Neuronal stem cell (in vitro differentiated cells): ENCODE measurements at regions not wholly inside any gene's neighbourhood (a gene's known extent, or its start where the extent isn't known, plus 50 kb on each side); places are given as distances from the start of the nearest gene placed in this dataset.

Experiments
- DNase-seq: peaks from one replicate; pipeline ENCODE4 v3.0.0-alpha.2; 2013; ENCODE audit warnings: low spot score
- H2AFZ ChIP-seq: one replicate; pipeline ENCODE4 v1.6.1; 2013; ENCODE audit warnings: mild to moderate bottlenecking, low read length, inconsistent platforms
- H2AK5ac ChIP-seq: 2 replicates; pipeline ENCODE4 v1.6.1; 2013; ENCODE audit warnings: low read depth, mild to moderate bottlenecking, inconsistent platforms, low read length, moderate library complexity, mixed read lengths
- H2BK120ac ChIP-seq: 2 replicates; pipeline ENCODE4 v1.6.1; 2013; ENCODE audit warnings: low read depth, mild to moderate bottlenecking, inconsistent platforms, low read length, moderate library complexity, mixed read lengths
- H2BK12ac ChIP-seq: one replicate; pipeline ENCODE4 v1.6.1; 2013; ENCODE audit warnings: low read length, inconsistent platforms
- H2BK15ac ChIP-seq: 2 replicates; pipeline ENCODE4 v1.6.1; 2013; ENCODE audit warnings: mild to moderate bottlenecking, low read length, inconsistent platforms, mixed read lengths
- H2BK5ac ChIP-seq: one replicate; pipeline ENCODE4 v1.6.1; 2013; ENCODE audit warnings: inconsistent platforms, mild to moderate bottlenecking, low read length, moderate library complexity
- H3K14ac ChIP-seq: one replicate; pipeline ENCODE4 v1.6.1; 2013; ENCODE audit warnings: low read length, inconsistent platforms
- H3K18ac ChIP-seq: 2 replicates; pipeline ENCODE4 v1.6.1; 2013; ENCODE audit warnings: low read length, inconsistent platforms
- H3K23ac ChIP-seq: 2 replicates; pipeline ENCODE4 v1.6.1; 2013; ENCODE audit warnings: low read depth, mild to moderate bottlenecking, mixed read lengths, low read length, inconsistent platforms; ENCODE audit not compliant: poor library complexity
- H3K27ac ChIP-seq: replicated peaks from 3 replicates; pipeline ENCODE4 v1.5.1; 2013; ENCODE audit warnings: low read length, inconsistent platforms
- H3K27me3 ChIP-seq, 3 experiments: 2 replicates each; pipeline ENCODE4 v1.6.1; 2013; ENCODE audit warnings: low read length in 3 of 3, mild to moderate bottlenecking in 2 of 3, inconsistent platforms in 1 of 3, low read depth in 1 of 3, mixed read lengths in 1 of 3, moderate library complexity in 1 of 3; ENCODE audit not compliant: control insufficient read depth in 3 of 3, insufficient read depth in 3 of 3
- H3K36me3 ChIP-seq, 2 donors: replicated peaks in 1 of 2; 2 replicates each; pipeline ENCODE4 v1.6.1; 2013; ENCODE audit warnings: low read length in 2 of 2; ENCODE audit not compliant: control insufficient read depth in 2 of 2, insufficient read depth in 2 of 2
- H3K4ac ChIP-seq: 2 replicates; pipeline ENCODE4 v1.6.1; 2013; ENCODE audit warnings: inconsistent platforms, mild to moderate bottlenecking, low read length, moderate library complexity
- H3K4me1 ChIP-seq, 2 donors: 1 replicate in 1 of 2; 2 replicates in 1 of 2; pipeline ENCODE4 v1.6.1; 2013; ENCODE audit warnings: low read length in 2 of 2, low read depth in 1 of 2; ENCODE audit not compliant: control insufficient read depth in 2 of 2, insufficient read depth in 1 of 2
- H3K4me2 ChIP-seq: one replicate; pipeline ENCODE4 v1.6.1; 2013; ENCODE audit warnings: mild to moderate bottlenecking, low read length, inconsistent platforms; ENCODE audit not compliant: insufficient read depth, poor library complexity, severe bottlenecking
- H3K4me3 ChIP-seq, 2 donors: 2 replicates each; pipeline ENCODE4 v1.5.1; 2013; ENCODE audit warnings: low read length in 2 of 2, mild to moderate bottlenecking in 2 of 2, inconsistent platforms in 1 of 2, moderate library complexity in 1 of 2
- H3K79me1 ChIP-seq: one replicate; pipeline ENCODE4 v1.6.1; 2013; ENCODE audit warnings: low read depth, mild to moderate bottlenecking, inconsistent platforms, low read length, moderate library complexity
- H3K9ac ChIP-seq: one replicate; pipeline ENCODE4 v1.6.1; 2013; ENCODE audit warnings: mild to moderate bottlenecking, low read depth, low read length, inconsistent platforms; ENCODE audit not compliant: poor library complexity
- H3K9me3 ChIP-seq, 2 donors: replicated peaks in 1 of 2; 2 replicates each; pipeline versions ENCODE3 to v1.6.1; 2013; ENCODE audit warnings: low read length in 2 of 2, mild to moderate bottlenecking in 2 of 2, inconsistent platforms in 1 of 2, low read depth in 1 of 2, mixed read lengths in 1 of 2, moderate library complexity in 1 of 2; ENCODE audit not compliant: control insufficient read depth in 2 of 2, insufficient read depth in 1 of 2
- H4K8ac ChIP-seq: one replicate; pipeline ENCODE4 v1.6.1; 2013; ENCODE audit warnings: low read depth, mild to moderate bottlenecking, inconsistent platforms, low read length, moderate library complexity
- H4K91ac ChIP-seq: one replicate; pipeline ENCODE4 v1.6.1; 2013; ENCODE audit warnings: low read length, low read depth, mild to moderate bottlenecking, inconsistent platforms; ENCODE audit not compliant: poor library complexity
- WGBS, 2 donors: extraction: QIAGEN DNeasy Blood & Tissue Kit; methylation state at CpG; one replicate each; pipeline ENCODE4 v1.1.7; 2013; ENCODE audit warnings: missing lambda C conversion rate in 2 of 2, mixed read lengths in 1 of 2; ENCODE audit not compliant: insufficient read length in 2 of 2, insufficient replicate concordance in 1 of 2; ENCODE audit errors: extremely low coverage in 2 of 2; 5-methylcytosine and 5-hydroxymethylcytosine counted together

DNA sequence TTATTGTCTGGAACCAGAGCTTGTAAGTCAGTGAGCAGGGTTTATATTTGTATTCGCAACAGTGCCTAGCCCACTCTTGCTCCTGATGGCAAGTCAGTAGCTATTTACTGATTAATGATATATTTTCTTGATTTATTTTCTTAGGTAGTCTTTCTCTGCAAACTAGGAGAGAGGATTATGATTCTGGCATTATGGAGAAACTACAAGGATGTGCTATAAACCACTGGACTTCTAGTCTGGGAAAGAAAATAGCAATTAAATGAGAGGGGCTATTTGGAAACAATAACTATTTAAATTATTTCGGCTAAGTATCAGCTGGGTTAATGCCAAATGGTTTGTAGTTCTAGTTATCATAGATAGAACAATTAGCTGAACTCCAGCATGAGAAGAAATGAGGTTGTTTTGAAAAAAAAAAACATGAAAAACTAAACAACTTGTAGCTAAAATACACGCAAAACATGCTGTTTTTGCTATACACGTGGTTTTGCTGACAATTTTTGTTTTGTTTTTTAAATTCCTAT, 304.9 kb upstream of the TCF21 start:
- no peak overlapping the region for H3K27ac ChIP-seq
- H3K27me3 ChIP-seq = no peaks in the 10 kb centered on the region
- H3K4ac ChIP-seq = no peak overlapping the region
- H2BK120ac ChIP-seq = no peak overlapping the region
- no peak overlapping the region for H3K4me3 ChIP-seq
- no peak overlapping the region for H3K14ac ChIP-seq
- H3K18ac ChIP-seq = no peak overlapping the region
- no peak overlapping the region for H2AFZ ChIP-seq
- no peak overlapping the region for H3K9ac ChIP-seq
- no peak overlapping the region for H2AK5ac ChIP-seq
- H2BK12ac ChIP-seq = no peak overlapping the region
- DNase-seq = no peak
- WGBS, 2 donors = no CpG with 5 or more reads among the region's 4 CpGs
- no peaks in the 10 kb centered on the region for H3K9me3 ChIP-seq
- no peak overlapping the region for H3K4me2 ChIP-seq
- no peak overlapping the region for H2BK5ac ChIP-seq
- H4K8ac ChIP-seq = no peak overlapping the region
- no peak overlapping the region for H4K91ac ChIP-seq
- no peaks in the 10 kb centered on the region for H3K36me3 ChIP-seq
- no peaks in the 10 kb centered on the region for H3K4me1 ChIP-seq
- no peak overlapping the region for H3K23ac ChIP-seq
- H2BK15ac ChIP-seq = no peak overlapping the region
- H3K79me1 ChIP-seq = no peaks in the 10 kb centered on the region

DNA sequence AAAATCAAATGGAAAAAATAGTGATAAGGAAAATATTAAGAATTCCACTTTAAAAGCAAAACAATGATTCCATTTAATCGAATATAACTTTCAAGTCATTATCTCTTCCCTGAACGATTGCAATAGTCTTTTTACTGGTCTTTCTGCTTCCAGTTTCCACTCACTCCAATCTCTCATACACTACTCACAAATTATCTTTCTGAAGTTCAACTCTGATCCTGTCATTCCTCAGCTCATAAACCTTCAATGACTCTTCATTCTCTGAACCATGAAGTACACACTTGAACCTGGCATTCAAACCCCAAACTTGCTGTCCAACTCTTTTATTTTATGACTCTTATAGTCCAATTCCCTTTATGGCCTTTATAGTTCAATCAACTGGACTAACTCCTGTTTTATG, 304.1 kb upstream of the TCF21 start:
- Histone ChIP-seq H3K4me1 (no peaks in the 10 kb centered on the region), H3K27me3 (no peaks in the 10 kb centered on the region), H3K27ac (no peak overlapping the region), H2BK12ac (no peak overlapping the region), H4K91ac (no peak overlapping the region), H3K23ac (no peak overlapping the region), H3K9ac (no peak overlapping the region), H3K4ac (no peak overlapping the region), H2BK15ac (no peak overlapping the region), H3K79me1 (no peaks in the 10 kb centered on the region), H3K14ac (no peak overlapping the region), H3K18ac (no peak overlapping the region), H3K36me3 (no peaks in the 10 kb centered on the region), H2BK120ac (no peak overlapping the region), H3K9me3 (no peaks in the 10 kb centered on the region), H3K4me2 (no peak overlapping the region), H4K8ac (no peak overlapping the region), H2AK5ac (no peak overlapping the region), H2BK5ac (no peak overlapping the region), H3K4me3 (no peak overlapping the region), H2AFZ (no peak overlapping the region)
- WGBS, 2 donors = no CpG with 5 or more reads among the region's 2 CpGs
- no peak for DNase-seq

DNA sequence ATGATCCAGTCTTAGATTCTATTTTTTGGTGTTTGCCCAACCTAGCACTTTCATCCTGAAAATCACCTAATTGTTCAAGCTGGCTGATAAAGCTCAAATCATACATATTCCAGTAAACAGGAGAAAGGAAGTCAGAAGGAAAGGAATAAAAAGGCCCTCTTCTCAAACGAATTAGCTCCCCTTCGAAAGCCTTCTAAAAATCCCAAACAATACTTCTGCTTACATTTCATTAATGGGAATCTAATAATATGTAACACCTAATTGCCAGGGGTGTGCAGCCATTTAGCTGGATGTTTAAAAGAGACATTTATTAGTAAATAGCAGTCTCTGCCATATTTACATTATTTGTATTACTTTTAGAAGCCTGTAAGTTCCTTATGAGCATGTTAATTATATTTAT, 302.9 kb upstream of the TCF21 start:
- Histone ChIP-seq H3K27me3 (no peaks in the 10 kb centered on the region), H3K4me1 (peaks cover 0 to 5% of the 10 kb centered on the region in 2 donors), H3K79me1 (no peaks in the 10 kb centered on the region), H2BK120ac (no peak overlapping the region), H3K9me3 (no peaks in the 10 kb centered on the region), H3K14ac (no peak overlapping the region), H2AFZ (no peak overlapping the region), H2AK5ac (no peak overlapping the region), H4K8ac (no peak overlapping the region), H3K23ac (no peak overlapping the region), H3K9ac (no peak overlapping the region), H4K91ac (no peak overlapping the region), H2BK15ac (no peak overlapping the region), H2BK12ac (no peak overlapping the region), H3K4ac (no peak overlapping the region), H3K18ac (no peak overlapping the region), H3K27ac (no peak overlapping the region), H3K4me2 (no peak overlapping the region), H2BK5ac (no peak overlapping the region), H3K4me3 (no peak overlapping the region), H3K36me3 (no peaks in the 10 kb centered on the region)
- DNase-seq = no peak
- no CpG with 5 or more reads among the region's 2 CpGs for WGBS, 2 donors

DNA sequence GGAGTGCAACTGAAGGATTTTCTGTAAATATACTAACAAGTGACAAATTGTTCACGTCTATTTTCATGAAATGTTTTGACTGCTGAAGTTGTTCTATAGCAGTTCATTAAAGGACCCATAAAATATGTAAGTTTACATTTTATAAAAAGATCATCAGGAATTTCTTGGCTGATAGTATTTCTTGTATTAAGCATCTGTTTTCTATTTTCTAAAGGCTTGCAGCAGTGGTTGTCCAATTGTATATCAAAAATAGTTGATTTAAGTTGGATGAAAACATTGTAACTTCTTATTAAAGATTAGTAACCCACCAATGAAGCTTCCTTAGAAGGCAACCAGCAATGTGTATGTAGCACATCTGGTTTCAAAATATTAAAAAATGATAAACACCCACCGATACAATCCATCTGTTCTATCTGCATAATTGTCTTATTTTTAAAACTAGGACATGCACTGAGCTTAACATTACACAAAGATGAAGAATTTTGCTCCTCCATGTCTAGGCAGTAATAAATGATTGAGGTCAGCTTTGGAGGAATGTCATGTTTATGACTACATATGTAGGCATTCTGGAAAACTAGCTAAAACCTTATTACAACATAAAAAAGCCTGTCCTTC, 301.3 kb upstream of the TCF21 start:
- Histone ChIP-seq H2BK15ac (no peak overlapping the region), H3K9me3 (no peaks in the 10 kb centered on the region), H4K8ac (no peak overlapping the region), H2AK5ac (no peak overlapping the region), H3K23ac (no peak overlapping the region), H2BK120ac (no peak overlapping the region), H3K4me1 (peaks cover 0 to 6% of the 10 kb centered on the region in 2 donors), H3K18ac (no peak overlapping the region), H3K27ac (no peak overlapping the region), H3K9ac (no peak overlapping the region), H3K36me3 (no peaks in the 10 kb centered on the region), H3K4ac (no peak overlapping the region), H2BK5ac (no peak overlapping the region), H2AFZ (no peak overlapping the region), H2BK12ac (no peak overlapping the region), H3K4me3 (no peak overlapping the region), H3K79me1 (no peaks in the 10 kb centered on the region), H4K91ac (no peak overlapping the region), H3K27me3 (no peaks in the 10 kb centered on the region), H3K4me2 (no peak overlapping the region), H3K14ac (no peak overlapping the region)
- DNase-seq = no peak
- no CpG with 5 or more reads among the region's 2 CpGs for WGBS, 2 donors
